ENCODE measurements at regions not wholly inside any gene's neighbourhood (a gene's known extent, or its start where the extent isn't known, plus 50 kb on each side); places are given as distances from the start of the nearest gene placed in this dataset.

DNA sequence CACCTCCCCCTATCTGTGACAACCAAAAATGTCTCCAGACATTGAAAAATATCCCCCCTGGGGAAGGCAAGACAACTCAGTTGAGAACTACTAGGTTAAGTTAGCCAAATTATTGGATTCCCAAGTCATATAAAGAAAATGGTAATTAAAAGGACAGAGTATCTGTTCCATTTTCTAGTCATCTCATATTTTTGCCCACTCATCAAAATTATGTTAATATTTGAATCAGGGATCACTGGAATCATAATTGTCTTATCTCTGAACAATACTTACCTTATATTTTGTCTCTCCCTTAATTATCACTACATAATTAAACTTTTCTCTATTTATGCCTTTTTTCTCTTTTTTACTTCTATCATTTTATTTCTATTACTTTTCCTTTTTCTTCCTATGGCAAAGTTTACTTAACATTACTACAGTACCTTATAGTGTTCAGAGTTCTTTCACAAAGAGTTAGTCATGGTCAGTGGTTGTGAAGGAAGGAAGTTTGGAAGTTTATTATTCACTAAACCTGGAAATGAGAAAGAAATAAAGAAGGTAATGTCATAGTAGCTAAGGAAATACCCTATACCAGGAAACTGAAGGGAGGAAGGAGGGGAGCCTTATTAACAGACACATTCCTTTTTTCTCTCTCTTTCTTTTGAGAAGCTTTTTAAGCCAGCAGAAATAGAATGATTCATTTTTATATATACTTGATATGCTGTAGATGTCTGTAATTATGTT, 332.9 kb downstream of the COL12A1 start:
- TF ChIP-seq, protein P1, sequence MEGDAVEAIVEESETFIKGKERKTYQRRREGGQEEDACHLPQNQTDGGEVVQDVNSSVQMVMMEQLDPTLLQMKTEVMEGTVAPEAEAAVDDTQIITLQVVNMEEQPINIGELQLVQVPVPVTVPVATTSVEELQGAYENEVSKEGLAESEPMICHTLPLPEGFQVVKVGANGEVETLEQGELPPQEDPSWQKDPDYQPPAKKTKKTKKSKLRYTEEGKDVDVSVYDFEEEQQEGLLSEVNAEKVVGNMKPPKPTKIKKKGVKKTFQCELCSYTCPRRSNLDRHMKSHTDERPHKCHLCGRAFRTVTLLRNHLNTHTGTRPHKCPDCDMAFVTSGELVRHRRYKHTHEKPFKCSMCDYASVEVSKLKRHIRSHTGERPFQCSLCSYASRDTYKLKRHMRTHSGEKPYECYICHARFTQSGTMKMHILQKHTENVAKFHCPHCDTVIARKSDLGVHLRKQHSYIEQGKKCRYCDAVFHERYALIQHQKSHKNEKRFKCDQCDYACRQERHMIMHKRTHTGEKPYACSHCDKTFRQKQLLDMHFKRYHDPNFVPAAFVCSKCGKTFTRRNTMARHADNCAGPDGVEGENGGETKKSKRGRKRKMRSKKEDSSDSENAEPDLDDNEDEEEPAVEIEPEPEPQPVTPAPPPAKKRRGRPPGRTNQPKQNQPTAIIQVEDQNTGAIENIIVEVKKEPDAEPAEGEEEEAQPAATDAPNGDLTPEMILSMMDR (IDR thresholded peaks at IDR 0.05) = no peak
- TF ChIP-seq EP300 (IDR thresholded peaks at IDR 0.05) = no peak
- TF ChIP-seq POLR2A (IDR thresholded peaks at IDR 0.05) = no peak

All from stomach (tissue), 4 donors.